NB4 (cell line): ENCODE measurements at regions not wholly inside any gene's neighbourhood (a gene's known extent, or its start where the extent isn't known, plus 50 kb on each side); places are given as distances from the start of the nearest gene placed in this dataset.

ENCODE experiments used
- POLR2A ChIP-seq: IDR thresholded peaks from 2 replicates; pipeline ENCODE4 v1.6.1; 2011; ENCODE audit warnings: mild to moderate bottlenecking; ENCODE audit not compliant: insufficient read length; ENCODE audit errors: extremely low read depth
- TF ChIP-seq, protein P1 (sequence below): IDR thresholded peaks from one replicate; pipeline ENCODE4 v1.5.1; 2012; ENCODE audit warnings: low read depth, low read length
- TF ChIP-seq, protein P2 (sequence below): IDR thresholded peaks from 2 replicates; pipeline ENCODE4 v1.6.1; 2011; ENCODE audit warnings: low read depth, low read length

DNA sequence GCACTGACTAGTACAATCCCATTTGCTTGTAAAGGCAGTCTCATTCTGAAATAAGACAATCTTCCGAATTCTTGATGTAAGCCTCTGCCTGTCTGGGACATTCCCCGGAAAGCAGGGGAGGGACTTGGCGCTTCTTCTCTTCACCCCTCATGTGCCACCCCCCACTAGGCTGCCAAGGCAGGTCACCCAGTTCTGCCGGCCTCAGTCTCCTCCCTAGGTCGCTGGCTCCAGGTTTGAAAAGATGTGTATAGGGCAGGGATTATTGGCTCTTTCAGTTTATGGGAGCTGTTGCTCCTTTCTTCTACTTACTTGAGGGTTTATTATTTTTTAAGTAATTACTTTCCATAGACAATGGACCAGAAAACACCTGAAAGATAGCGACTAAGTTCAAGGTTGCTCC lies 158.1 kb upstream of the RPS6KA2 start:
- TF ChIP-seq, protein P1, sequence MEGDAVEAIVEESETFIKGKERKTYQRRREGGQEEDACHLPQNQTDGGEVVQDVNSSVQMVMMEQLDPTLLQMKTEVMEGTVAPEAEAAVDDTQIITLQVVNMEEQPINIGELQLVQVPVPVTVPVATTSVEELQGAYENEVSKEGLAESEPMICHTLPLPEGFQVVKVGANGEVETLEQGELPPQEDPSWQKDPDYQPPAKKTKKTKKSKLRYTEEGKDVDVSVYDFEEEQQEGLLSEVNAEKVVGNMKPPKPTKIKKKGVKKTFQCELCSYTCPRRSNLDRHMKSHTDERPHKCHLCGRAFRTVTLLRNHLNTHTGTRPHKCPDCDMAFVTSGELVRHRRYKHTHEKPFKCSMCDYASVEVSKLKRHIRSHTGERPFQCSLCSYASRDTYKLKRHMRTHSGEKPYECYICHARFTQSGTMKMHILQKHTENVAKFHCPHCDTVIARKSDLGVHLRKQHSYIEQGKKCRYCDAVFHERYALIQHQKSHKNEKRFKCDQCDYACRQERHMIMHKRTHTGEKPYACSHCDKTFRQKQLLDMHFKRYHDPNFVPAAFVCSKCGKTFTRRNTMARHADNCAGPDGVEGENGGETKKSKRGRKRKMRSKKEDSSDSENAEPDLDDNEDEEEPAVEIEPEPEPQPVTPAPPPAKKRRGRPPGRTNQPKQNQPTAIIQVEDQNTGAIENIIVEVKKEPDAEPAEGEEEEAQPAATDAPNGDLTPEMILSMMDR = no peak
- no peak for TF ChIP-seq POLR2A
- TF ChIP-seq, protein P2, sequence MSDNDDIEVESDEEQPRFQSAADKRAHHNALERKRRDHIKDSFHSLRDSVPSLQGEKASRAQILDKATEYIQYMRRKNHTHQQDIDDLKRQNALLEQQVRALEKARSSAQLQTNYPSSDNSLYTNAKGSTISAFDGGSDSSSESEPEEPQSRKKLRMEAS = no peak
